ENCODE measurements at regions not wholly inside any gene's neighbourhood (a gene's known extent, or its start where the extent isn't known, plus 50 kb on each side); places are given as distances from the start of the nearest gene placed in this dataset.

DNA sequence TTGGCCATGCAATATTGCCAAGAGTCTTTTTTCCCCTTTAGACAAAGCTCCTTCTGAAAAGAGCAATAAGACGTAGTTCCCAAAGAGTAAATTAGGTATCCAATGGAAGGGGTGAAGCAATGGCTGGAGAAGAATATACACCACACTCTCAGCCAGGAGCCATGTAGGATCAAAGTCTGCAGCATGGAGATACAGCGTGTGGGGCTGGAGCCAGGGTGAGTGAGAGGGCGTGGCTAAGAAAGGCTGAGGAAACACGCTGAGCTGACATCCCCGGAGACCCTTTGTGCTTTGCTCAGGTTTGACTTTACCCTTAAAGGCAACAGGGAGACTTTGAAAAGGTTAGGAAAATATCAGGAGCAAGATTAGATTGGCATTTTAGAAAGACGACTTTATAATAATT, 87.1 kb upstream of the ELL2 start:
- CTCF ChIA-PET = no interaction called here
- no peak overlapping the region for H3K4me3 Mint-ChIP-seq
- ATAC-seq (peak; percentile 99), DNase-seq (ENCODE audit: low spot score) (peak; percentile 29)
- TF ChIP-seq, protein P1, sequence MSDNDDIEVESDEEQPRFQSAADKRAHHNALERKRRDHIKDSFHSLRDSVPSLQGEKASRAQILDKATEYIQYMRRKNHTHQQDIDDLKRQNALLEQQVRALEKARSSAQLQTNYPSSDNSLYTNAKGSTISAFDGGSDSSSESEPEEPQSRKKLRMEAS (CRISPR knock-in tag; IDR thresholded peaks at IDR 0.05) = no peak
- no peak for TF ChIP-seq SMAD4 (CRISPR knock-in tag; IDR thresholded peaks at IDR 0.05)
- TF ChIP-seq, protein P2, sequence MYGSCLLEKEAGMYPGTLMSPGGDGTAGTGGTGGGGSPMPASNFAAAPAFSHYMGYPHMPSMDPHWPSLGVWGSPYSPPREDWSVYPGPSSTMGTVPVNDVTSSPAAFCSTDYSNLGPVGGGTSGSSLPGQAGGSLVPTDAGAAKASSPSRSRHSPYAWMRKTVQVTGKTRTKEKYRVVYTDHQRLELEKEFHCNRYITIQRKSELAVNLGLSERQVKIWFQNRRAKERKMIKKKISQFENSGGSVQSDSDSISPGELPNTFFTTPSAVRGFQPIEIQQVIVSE (CRISPR knock-in tag; IDR thresholded peaks at IDR 0.05; ENCODE audit: borderline replicate concordance) = no peak
- TF ChIP-seq USF1 (CRISPR knock-in tag; IDR thresholded peaks at IDR 0.05) = no peak
- TF ChIP-seq CBFB (CRISPR knock-in tag; IDR thresholded peaks at IDR 0.05; ENCODE audit: low read depth) = no peak
- peaks cover 11% of the 10 kb centered on the region for H3K9me3 Mint-ChIP-seq
- no peak overlapping the region for H3K27ac Mint-ChIP-seq
- POLR2A ChIA-PET = no interaction called here
- H3K4me1 Mint-ChIP-seq = no peaks in the 10 kb centered on the region
- H3K36me3 Mint-ChIP-seq = no peaks in the 10 kb centered on the region
- no peaks in the 10 kb centered on the region for H3K27me3 Mint-ChIP-seq (ENCODE audit: low read depth)

DNA sequence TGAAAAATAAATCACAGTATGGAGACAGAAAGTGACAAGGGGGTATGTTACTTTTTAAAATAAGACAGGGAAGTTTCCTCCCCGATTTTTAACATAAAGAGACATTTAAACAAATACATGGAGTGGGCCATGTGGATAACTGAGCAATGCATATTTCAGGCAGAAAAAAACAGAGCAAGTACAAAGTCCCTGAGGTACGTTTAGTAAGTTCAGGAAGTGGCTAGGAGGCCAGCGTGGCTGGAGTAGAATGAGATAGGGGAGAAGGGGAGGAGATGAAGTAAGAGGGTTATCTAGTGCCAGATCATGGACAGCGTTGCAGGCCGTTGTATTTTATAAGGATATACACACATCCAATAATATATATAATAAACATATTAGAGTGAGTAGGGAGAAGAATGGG, 84.2 kb upstream of the ELL2 start:
- Mint-ChIP-seq H3K9me3 (peaks cover 4% of the 10 kb centered on the region), H3K4me3 (no peak overlapping the region), H3K4me1 (no peaks in the 10 kb centered on the region), H3K27me3 (ENCODE audit: low read depth) (no peaks in the 10 kb centered on the region), H3K36me3 (no peaks in the 10 kb centered on the region), H3K27ac (no peak overlapping the region)
- ATAC-seq = no peak
- TF ChIP-seq AFF4 (CRISPR knock-in tag; IDR thresholded peaks at IDR 0.05; ENCODE audit: borderline replicate concordance) = no peak
- no peak for TF ChIP-seq ATF2 (CRISPR knock-in tag; IDR thresholded peaks at IDR 0.05; ENCODE audit: borderline replicate concordance, low read depth)
- TF ChIP-seq RELA (CRISPR knock-in tag; IDR thresholded peaks at IDR 0.05; ENCODE audit: borderline replicate concordance) = no peak
- TF ChIP-seq GABPB1 (CRISPR knock-in tag; IDR thresholded peaks at IDR 0.05) = no peak
- POLR2A ChIA-PET = no interaction called here
- no peak for DNase-seq (ENCODE audit: low spot score)
- CTCF ChIA-PET = no interaction called here

- ChIA-PET POLR2A (no interaction called here), CTCF (no interaction called here)
- H3K36me3 Mint-ChIP-seq = no peaks in the 10 kb centered on the region
- H3K27ac Mint-ChIP-seq = no peak overlapping the region
- peaks cover 21% of the 10 kb centered on the region for H3K9me3 Mint-ChIP-seq
- ATAC-seq (no peak), DNase-seq (ENCODE audit: low spot score) (no peak)
- no peak overlapping the region for H3K4me3 Mint-ChIP-seq
- no peak for TF ChIP-seq CREB1 (CRISPR knock-in tag; IDR thresholded peaks at IDR 0.05)
- no peak for TF ChIP-seq ZNF121 (CRISPR knock-in tag; IDR thresholded peaks at IDR 0.05)
- TF ChIP-seq, protein P3, sequence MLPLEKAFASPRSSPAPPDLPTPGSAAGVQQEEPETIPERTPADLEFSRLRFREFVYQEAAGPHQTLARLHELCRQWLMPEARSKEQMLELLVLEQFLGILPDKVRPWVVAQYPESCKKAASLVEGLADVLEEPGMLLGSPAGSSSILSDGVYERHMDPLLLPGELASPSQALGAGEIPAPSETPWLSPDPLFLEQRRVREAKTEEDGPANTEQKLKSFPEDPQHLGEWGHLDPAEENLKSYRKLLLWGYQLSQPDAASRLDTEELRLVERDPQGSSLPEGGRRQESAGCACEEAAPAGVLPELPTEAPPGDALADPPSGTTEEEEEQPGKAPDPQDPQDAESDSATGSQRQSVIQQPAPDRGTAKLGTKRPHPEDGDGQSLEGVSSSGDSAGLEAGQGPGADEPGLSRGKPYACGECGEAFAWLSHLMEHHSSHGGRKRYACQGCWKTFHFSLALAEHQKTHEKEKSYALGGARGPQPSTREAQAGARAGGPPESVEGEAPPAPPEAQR (CRISPR knock-in tag; IDR thresholded peaks at IDR 0.05) = no peak
- TF ChIP-seq SOX15 (CRISPR knock-in tag; IDR thresholded peaks at IDR 0.05) = no peak
- no peak for TF ChIP-seq TEAD1 (CRISPR knock-in tag; IDR thresholded peaks at IDR 0.05)
- TF ChIP-seq, protein P4, sequence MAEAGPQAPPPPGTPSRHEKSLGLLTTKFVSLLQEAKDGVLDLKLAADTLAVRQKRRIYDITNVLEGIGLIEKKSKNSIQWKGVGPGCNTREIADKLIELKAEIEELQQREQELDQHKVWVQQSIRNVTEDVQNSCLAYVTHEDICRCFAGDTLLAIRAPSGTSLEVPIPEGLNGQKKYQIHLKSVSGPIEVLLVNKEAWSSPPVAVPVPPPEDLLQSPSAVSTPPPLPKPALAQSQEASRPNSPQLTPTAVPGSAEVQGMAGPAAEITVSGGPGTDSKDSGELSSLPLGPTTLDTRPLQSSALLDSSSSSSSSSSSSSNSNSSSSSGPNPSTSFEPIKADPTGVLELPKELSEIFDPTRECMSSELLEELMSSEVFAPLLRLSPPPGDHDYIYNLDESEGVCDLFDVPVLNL (CRISPR knock-in tag; IDR thresholded peaks at IDR 0.05; ENCODE audit: borderline replicate concordance, low read depth) = no peak
- no peak for TF ChIP-seq SMAD3 (CRISPR knock-in tag; IDR thresholded peaks at IDR 0.05; ENCODE audit: borderline replicate concordance)
- no peak for TF ChIP-seq IRF2 (CRISPR knock-in tag; IDR thresholded peaks at IDR 0.05; ENCODE audit: borderline replicate concordance, low read depth)
- TF ChIP-seq FOXK1 (CRISPR knock-in tag; IDR thresholded peaks at IDR 0.05) = no peak
- TF ChIP-seq NR2C2 (CRISPR knock-in tag; IDR thresholded peaks at IDR 0.05) = no peak
- TF ChIP-seq, protein P5, sequence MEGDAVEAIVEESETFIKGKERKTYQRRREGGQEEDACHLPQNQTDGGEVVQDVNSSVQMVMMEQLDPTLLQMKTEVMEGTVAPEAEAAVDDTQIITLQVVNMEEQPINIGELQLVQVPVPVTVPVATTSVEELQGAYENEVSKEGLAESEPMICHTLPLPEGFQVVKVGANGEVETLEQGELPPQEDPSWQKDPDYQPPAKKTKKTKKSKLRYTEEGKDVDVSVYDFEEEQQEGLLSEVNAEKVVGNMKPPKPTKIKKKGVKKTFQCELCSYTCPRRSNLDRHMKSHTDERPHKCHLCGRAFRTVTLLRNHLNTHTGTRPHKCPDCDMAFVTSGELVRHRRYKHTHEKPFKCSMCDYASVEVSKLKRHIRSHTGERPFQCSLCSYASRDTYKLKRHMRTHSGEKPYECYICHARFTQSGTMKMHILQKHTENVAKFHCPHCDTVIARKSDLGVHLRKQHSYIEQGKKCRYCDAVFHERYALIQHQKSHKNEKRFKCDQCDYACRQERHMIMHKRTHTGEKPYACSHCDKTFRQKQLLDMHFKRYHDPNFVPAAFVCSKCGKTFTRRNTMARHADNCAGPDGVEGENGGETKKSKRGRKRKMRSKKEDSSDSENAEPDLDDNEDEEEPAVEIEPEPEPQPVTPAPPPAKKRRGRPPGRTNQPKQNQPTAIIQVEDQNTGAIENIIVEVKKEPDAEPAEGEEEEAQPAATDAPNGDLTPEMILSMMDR (IDR thresholded peaks at IDR 0.05) = no peak
- no peaks in the 10 kb centered on the region for H3K27me3 Mint-ChIP-seq (ENCODE audit: low read depth)
- no peaks in the 10 kb centered on the region for H3K4me1 Mint-ChIP-seq
These were observed 81.8 kb upstream of the ELL2 start for GRCh38 chr5:96043446-96043845.
